Panc1 (cell line): ENCODE measurements at regions not wholly inside any gene's neighbourhood (a gene's known extent, or its start where the extent isn't known, plus 50 kb on each side); places are given as distances from the start of the nearest gene placed in this dataset.

Experiments used
- ATAC-seq: fragments of 200-7000 bp; cut with Tn5 transposase; 2 replicates; pipeline ENCODE4 v1.9.1; 2020; ENCODE audit warnings: mild to moderate bottlenecking, moderate library complexity
- BruUV-seq: library from RNA; stranded (reverse); fragments of 400-500 nt; replicated peaks from 2 replicates; lab custom pipeline; 2021; lab: Mats Ljungman, UMichigan
- CTCF ChIA-PET: fragments of 300-600 bp; sonication (Branson Sonifier 250); formaldehyde crosslinking; loops from one replicate; lab custom pipeline; 2022; ENCODE audit warnings: antibody characterized with exemption; lab: Charles Lee
- POLR2A ChIA-PET: fragments of 300-600 bp; sonication (Branson Sonifier 250); formaldehyde crosslinking; loops from one replicate; lab custom pipeline; 2022; ENCODE audit warnings: antibody characterized with exemption; lab: Charles Lee
- DNase-seq: peaks from one replicate; pipeline ENCODE4 v3.0.0-alpha.2; 2010; ENCODE audit warnings: low read depth, low spot score
- H3K27ac ChIP-seq: 2 replicates; pipeline ENCODE4 v1.5.1; 2011; ENCODE audit warnings: mild to moderate bottlenecking, low read length, inconsistent platforms
- H3K27me3 ChIP-seq: fragments of 200-500 bp; sonication (Bioruptor generic); 2 replicates; pipeline ENCODE4 v1.6.0; 2014; ENCODE audit warnings: low read length, inconsistent platforms; ENCODE audit not compliant: control insufficient read depth, insufficient read depth
- H3K36me3 ChIP-seq: fragments of 200-500 bp; sonication (Bioruptor generic); 2 replicates; pipeline ENCODE4 v1.5.1; 2014; ENCODE audit warnings: inconsistent platforms, mild to moderate bottlenecking, low read length, moderate library complexity; ENCODE audit not compliant: control insufficient read depth, insufficient read depth
- H3K4me1 ChIP-seq: 2 replicates; pipeline ENCODE4 v1.5.1; 2011; ENCODE audit warnings: inconsistent platforms, mild to moderate bottlenecking, low read length, moderate library complexity; ENCODE audit not compliant: control insufficient read depth, insufficient read depth
- H3K4me3 ChIP-seq, 2 experiments: 2 replicates each; pipeline ENCODE4 v1.5.1; 2011 to 2012; ENCODE audit warnings: low read depth in 2 of 2, low read length in 2 of 2, mild to moderate bottlenecking in 2 of 2, inconsistent platforms in 1 of 2, moderate library complexity in 1 of 2
- H3K9me3 ChIP-seq: fragments of 200-500 bp; sonication (Bioruptor generic); 2 replicates; pipeline ENCODE4 v1.5.1; 2014; ENCODE audit warnings: low read depth, mild to moderate bottlenecking, inconsistent platforms, low read length, moderate library complexity; ENCODE audit not compliant: control insufficient read depth, insufficient read depth
- CTCF ChIP-seq: fragments of 450-650 bp; IDR thresholded peaks from 2 replicates; pipeline ENCODE4 v1.5.1; 2017; ENCODE audit warnings: mild to moderate bottlenecking
- POLR2AphosphoS5 ChIP-seq: IDR thresholded peaks from 2 replicates; pipeline ENCODE4 v1.6.1; 2012; ENCODE audit warnings: mild to moderate bottlenecking, low read depth, low read length, moderate library complexity
- REST ChIP-seq, 2 experiments: IDR thresholded peaks; 2 replicates each; pipeline ENCODE4 v1.6.1; 2011 to 2012; ENCODE audit warnings: low read depth in 2 of 2, control low read depth in 1 of 2, low read length in 1 of 2, mild to moderate bottlenecking in 1 of 2, moderate library complexity in 1 of 2; ENCODE audit not compliant: insufficient read depth in 1 of 2
- SIN3A ChIP-seq: IDR thresholded peaks from 2 replicates; pipeline ENCODE4 v1.6.1; 2012; ENCODE audit warnings: low read depth, mild to moderate bottlenecking, low read length, moderate library complexity, borderline replicate concordance; ENCODE audit not compliant: insufficient read depth
- TCF7L2 ChIP-seq: IDR thresholded peaks from 2 replicates; pipeline ENCODE4 v1.6.1; 2011; ENCODE audit warnings: mild to moderate bottlenecking, low read depth, low read length, inconsistent platforms
- in situ Hi-C: cut with HindIII; loops from 2 replicates; pipeline ENCODE4 v1.10.0; 2016; ENCODE audit warnings: low sequenced_read_pairs, low pct_unique_long_range_greater_than_20kb
- intact Hi-C: fragments of 100-400 bp; cut with micrococcal nuclease; formaldehyde crosslinking; loops from one replicate; pipeline ENCODE4 v1.10.0; 2022; ENCODE audit not compliant: unreplicated experiment

GRCh38 chr5:20476016-20476415 is 488.0 kb upstream of the CDH18 start:
- Histone ChIP-seq H3K4me1 (no peaks in the 10 kb centered on the region), H3K4me3 (no peak overlapping the region), H3K9me3 (no peaks in the 10 kb centered on the region), H3K27me3 (no peaks in the 10 kb centered on the region), H3K27ac (no peak overlapping the region), H3K36me3 (no peaks in the 10 kb centered on the region)
- no TSS peak for BruUV-seq
- TF ChIP-seq POLR2AphosphoS5, result no peak
- TF ChIP-seq SIN3A, result no peak
- TF ChIP-seq REST (IDR thresholded peaks at IDR 0.05; ENCODE audit: insufficient read depth in 1 of 2, low read depth in 2 of 2, low read length in 1 of 2), result no peak
- no peak for TF ChIP-seq TCF7L2
- TF ChIP-seq CTCF, result no peak
- CTCF ChIA-PET, result no interaction called here
- no peak for ATAC-seq
- POLR2A ChIA-PET, result no interaction called here
- in situ Hi-C loops, result no loop called here
- DNase-seq, result no peak
- intact Hi-C loops, result no loop called here

- in situ Hi-C loops, result no loop called here
- H3K27ac ChIP-seq, result no peak overlapping the region
- CTCF ChIA-PET, result no interaction called here
These were observed 483.0 kb upstream of the CDH18 start for GRCh38 chr5:20470997-20471396.

More at GRCh38 chr5:20470997-20471396, 483.0 kb upstream of the CDH18 start:
- POLR2A ChIA-PET, result no interaction called here
- TF ChIP-seq POLR2AphosphoS5, result no peak
- TF ChIP-seq CTCF, result no peak
- no peak for TF ChIP-seq REST (IDR thresholded peaks at IDR 0.05; ENCODE audit: insufficient read depth in 1 of 2, low read depth in 2 of 2, low read length in 1 of 2)
- no peak for TF ChIP-seq SIN3A
- TF ChIP-seq TCF7L2, result no peak
- H3K4me3 ChIP-seq, result no peak overlapping the region
- BruUV-seq, result no TSS peak
- no peaks in the 10 kb centered on the region for H3K4me1 ChIP-seq
- no peaks in the 10 kb centered on the region for H3K9me3 ChIP-seq
- no peak for DNase-seq
- H3K36me3 ChIP-seq, result no peaks in the 10 kb centered on the region
- no peaks in the 10 kb centered on the region for H3K27me3 ChIP-seq
- no peak for ATAC-seq
- intact Hi-C loops, result no loop called here
